ENCODE measurements at regions not wholly inside any gene's neighbourhood (a gene's known extent, or its start where the extent isn't known, plus 50 kb on each side); places are given as distances from the start of the nearest gene placed in this dataset.

DNA sequence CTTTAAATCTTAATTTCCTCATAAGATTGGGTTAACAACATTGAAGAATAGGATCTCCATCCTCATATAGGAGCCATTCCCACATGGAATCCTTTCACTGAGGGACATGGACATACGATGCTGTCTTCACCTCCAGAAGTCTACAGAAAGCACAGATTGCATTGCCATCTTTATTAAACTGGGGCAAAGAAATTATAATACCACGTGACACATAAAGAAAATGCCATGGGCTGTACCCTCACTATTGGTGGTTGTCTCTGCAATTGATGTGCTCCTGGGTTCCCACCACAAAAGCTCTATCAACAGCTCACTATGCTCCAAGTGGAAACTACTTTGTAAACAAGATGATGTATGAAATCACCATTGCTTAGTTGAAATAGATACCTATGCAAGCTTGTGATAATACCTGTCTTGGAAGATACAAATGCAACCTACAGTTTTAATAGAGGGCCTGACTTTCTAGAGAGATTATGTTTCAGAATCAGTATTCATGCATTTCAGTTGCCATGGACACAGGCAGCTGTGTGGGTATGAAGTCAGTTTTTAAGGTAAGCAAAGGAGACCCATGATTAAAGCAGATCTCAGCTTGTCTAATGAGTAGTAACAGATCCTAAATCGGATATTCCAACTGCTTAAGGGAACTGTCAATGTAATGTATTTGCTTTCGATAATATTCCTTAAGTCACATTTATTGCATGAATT is 337.0 kb downstream of the RAD51AP2 start:
- TF ChIP-seq, protein P1, sequence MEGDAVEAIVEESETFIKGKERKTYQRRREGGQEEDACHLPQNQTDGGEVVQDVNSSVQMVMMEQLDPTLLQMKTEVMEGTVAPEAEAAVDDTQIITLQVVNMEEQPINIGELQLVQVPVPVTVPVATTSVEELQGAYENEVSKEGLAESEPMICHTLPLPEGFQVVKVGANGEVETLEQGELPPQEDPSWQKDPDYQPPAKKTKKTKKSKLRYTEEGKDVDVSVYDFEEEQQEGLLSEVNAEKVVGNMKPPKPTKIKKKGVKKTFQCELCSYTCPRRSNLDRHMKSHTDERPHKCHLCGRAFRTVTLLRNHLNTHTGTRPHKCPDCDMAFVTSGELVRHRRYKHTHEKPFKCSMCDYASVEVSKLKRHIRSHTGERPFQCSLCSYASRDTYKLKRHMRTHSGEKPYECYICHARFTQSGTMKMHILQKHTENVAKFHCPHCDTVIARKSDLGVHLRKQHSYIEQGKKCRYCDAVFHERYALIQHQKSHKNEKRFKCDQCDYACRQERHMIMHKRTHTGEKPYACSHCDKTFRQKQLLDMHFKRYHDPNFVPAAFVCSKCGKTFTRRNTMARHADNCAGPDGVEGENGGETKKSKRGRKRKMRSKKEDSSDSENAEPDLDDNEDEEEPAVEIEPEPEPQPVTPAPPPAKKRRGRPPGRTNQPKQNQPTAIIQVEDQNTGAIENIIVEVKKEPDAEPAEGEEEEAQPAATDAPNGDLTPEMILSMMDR (IDR thresholded peaks at IDR 0.05), result no peak
- TF ChIP-seq EP300 (IDR thresholded peaks at IDR 0.05), result no peak
